Hippocampal formation (tissue), 2 donors: ENCODE measurements at regions not wholly inside any gene's neighbourhood (a gene's known extent, or its start where the extent isn't known, plus 50 kb on each side); places are given as distances from the start of the nearest gene placed in this dataset.

Experiments used
- DNase-seq, 2 donors: peaks; one replicate each; lab custom pipeline; 2025; lab: John Stamatoyannopoulos, UW

DNA sequence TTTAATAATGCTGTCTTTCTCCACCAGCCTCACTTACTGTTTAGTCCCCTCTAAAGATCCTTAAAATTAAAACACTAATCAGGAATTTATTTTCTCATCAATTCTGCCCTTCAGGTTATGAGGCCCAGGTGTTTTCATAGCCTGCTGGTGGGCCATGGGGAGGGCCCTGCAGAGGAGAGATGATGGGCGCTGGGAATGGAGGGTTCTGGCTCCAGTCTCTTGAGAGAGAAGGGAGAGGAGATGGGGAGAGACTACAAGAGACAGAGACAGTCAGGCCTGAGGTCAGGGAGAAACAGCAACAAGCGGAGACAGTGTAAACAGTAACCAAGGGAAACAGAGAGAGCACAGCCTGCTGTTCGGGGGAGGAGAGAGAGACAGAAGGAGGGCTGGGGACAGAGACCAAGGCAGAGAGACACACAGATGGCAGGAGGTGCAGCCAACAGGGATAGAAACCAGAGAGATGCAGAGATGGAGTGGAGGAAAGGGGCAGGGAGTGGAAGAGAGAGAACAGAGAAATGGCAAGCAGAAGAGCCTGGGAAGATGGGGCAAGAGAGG, 187.3 kb upstream of the SYT13 start:
- peak in 1 of 2 donors; percentile 25 for DNase-seq

GRCh38 chr11:45472716-45473317, 186.7 kb upstream of the SYT13 start:
- DNase-seq = no peak

- DNase-seq = no peak
These were observed 185.1 kb upstream of the SYT13 start for GRCh38 chr11:45471266-45471665.

DNA sequence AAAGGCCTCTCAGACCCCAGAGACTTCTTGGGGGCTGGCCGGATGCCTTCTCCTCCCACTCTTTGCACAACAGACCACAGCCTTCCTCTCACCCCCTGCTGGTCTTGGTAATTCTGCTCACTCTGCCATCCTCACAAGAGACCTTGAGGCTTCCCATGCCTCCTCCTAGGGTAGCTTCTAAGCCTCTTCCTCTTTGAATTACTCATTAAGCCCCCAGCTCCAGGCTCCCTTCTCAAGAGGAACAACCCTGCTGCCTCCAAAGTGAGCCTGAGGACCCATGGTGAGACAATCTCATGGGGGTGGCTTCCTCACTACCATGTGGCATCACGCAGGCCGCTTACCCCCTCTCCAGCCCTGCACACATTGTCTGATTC, 184.6 kb upstream of the SYT13 start:
- DNase-seq = no peak

DNA sequence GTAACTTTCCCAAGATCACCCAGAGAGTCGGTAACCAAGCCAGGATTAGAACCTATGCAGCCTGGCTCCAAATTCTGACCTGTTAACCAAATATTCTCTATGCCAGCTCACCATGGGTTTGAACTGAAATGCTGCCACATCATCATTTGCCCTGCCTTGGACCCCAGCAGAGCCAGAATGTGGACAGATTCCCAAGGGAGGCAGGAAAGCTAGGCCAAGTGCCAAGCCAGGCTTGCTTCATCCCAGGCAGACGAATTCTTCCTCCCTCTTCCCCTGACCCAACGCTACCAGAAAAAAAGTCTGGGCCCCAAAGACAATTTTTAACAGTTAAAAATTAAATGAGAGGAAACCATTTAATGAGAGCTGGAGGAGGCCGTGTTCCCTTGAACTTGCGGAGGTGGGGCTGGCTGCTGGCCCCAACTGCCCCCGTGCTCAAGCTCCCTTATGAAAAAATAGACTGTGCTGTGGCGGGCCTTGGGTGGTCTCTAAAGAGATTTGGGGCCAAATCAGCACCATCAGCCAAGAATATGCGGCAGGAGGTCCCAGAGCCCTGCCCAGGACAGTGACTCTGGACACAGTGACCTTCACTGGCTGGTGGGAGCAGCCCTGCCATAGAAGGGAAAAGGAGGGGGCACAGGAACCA, 184.1 kb upstream of the SYT13 start:
- no peak for DNase-seq

DNA sequence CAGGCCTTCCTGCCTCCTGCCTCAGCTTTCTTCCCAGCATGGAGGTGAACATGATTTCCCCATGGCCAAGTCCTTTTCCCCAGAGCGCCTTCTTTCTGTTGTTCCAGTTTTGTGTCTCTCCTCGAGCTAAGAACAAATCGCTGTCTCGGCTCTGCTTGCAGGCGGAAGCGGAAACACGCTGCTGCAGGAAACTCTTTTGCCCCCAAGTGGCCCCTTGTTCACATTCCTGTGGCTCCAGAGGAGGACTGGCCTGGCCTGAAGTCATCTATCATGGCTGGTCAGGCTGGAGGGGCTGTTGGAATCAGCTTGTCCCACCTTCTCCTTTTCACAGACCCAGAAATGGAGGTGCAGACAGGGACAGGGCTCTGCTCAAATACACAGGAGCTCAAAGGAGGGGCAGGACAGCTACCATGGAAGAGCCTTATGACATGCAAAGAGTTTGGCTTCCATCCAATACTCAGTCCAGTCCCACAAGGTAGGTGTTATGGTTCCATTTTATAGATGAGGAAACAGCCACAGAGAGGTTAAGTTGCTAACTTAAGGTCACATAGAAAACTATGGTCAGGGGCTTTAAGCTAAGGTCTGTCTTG, 182.2 kb upstream of the SYT13 start:
- no peak for DNase-seq

DNA sequence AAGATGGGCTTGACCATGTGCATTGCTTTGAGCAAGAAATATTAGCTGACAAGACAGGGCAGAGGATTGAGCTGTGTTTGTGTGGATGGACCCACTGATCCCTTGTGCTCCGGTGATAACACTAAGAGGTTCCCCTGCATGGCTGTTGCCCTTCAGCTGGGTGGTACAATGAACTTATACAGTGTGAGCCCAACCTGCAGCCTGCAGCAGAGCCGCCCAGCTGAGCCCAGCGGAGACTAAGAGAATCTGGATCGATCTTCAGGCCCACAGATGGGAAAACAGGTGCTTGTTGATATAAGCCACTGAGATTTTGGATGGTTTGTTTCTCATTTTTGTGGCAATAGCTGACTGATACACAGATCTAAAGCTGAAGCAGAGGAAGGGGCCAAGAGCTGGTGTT, 177.4 kb upstream of the SYT13 start:
- no peak for DNase-seq

GRCh38 chr11:45461514-45461913, 175.4 kb upstream of the SYT13 start:
- DNase-seq = no peak

DNA sequence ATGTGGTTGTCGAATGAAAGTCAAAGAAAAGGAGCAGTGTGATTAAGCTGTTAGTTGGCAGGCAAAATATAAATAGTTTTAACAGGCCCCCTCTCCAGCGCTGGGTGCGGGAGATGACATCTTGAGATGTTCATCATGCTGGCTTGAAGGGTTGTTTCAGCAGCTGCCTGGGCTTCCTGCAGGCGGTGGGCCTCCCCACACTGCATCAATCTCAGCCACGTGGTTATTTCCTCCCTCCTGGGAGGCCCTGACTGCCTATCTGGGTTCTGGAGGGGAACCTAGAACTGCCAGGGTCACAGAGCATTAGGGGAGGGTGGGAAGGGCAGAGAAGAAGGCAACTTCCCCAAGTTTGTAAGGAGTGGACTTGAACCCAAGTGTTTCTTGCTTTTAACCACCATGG, 173.3 kb upstream of the SYT13 start:
- DNase-seq = no peak

- DNase-seq = no peak
These were observed 172.1 kb upstream of the SYT13 start for GRCh38 chr11:45458269-45458668.

- no peak for DNase-seq
These were observed 171.5 kb upstream of the SYT13 start for GRCh38 chr11:45457649-45458048.

DNA sequence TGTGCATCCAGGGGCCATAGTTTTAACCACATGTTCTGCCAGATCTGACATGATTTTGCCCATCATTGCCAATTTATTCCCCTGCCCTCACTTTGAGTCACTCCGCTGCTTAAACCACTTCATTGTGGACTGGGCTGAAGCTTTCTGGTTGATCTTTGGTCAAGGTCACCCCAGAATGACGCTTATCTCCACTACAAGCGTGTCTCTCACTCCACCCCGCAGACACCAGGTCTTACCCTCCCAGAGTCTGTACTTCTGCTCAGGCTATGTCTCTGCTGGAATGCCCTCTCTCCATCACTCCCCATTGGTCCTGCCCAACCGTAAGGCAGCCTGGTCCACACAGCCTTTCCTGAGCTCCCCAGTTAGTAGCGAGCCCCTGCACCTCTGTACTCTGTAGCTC, 170.5 kb upstream of the SYT13 start:
- no peak for DNase-seq

DNA sequence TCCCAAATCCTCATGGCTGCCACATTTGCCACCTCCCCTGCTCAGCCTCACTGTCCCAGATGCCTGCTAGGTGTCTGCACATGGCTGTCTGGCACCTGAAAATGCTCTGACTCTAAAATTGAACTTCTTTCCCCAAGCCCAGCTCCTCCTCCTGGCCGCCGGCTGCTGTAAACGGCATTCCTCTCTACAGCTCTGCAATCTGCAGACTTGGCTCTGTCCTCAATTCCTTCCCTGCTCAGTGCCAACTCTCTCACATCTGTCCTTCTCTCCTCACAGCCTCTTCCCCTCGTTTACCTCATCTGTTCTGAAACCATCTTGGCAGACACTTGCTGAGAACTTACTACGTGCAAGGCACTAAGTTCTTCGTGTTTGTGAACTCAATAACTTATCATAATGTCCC, 169.4 kb upstream of the SYT13 start:
- DNase-seq = no peak

DNA sequence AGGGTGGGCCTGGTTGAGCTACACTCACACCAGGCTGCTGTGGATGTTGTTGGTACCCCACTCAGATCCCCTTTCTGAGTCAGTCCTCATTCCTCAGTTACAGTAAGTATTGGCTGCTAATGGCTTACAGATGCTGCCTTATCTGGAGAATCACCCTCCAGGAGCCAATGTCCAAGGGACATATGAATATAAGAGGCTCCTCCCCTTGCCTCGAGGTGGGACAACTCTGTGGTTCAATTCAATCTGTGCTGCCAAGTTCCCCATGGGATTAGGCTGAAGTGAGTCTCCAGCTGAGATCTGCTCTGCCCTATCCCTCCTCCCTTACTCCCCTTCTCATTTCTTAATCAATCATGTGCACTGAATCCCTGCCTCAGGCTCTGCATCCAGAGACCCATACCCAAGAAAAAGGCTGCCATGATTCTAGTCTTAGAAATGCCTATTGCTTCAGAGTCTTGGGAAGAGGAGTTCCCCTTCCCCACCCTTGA, 168.8 kb upstream of the SYT13 start:
- no peak for DNase-seq

GRCh38 chr11:45453721-45454120, 167.6 kb upstream of the SYT13 start:
- no peak for DNase-seq

DNA sequence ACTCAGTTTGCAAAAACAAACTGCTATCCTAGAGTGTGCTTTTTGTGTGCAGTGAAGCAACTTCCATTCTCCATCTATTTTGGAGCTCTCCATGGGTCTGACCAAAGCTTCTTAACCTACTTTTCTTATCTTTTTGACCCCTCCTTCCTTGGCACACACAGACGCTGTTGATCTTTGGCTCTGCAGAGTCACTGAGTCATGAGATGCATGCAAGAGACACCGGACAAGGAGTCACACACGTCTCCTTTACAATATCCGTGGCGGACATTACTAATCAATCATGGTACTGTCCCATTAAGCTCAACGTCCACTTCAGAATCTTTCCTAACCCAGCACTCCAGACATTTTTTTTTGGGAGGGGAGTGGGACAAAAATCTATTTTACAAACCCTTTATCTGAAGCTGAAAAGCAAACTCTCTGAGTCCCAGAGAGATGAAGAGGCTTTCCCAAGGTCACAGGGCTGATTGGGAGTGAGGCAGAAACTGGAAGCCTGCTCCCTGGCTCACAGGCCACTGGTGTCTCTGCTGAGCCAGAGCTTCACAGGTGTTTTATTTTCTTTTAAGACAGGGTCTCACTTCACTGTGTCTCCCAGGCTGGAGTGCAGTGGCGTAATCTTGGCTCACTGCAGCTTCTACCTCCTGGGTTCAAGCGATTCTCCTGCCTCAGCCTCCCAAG, 165.8 kb upstream of the SYT13 start:
- no peak for DNase-seq

- no peak for DNase-seq
These were observed 164.0 kb upstream of the SYT13 start for GRCh38 chr11:45450189-45450588.

GRCh38 chr11:45449036-45449601, 163.0 kb upstream of the SYT13 start:
- DNase-seq = peak in 1 of 2 donors; percentile 24

DNA sequence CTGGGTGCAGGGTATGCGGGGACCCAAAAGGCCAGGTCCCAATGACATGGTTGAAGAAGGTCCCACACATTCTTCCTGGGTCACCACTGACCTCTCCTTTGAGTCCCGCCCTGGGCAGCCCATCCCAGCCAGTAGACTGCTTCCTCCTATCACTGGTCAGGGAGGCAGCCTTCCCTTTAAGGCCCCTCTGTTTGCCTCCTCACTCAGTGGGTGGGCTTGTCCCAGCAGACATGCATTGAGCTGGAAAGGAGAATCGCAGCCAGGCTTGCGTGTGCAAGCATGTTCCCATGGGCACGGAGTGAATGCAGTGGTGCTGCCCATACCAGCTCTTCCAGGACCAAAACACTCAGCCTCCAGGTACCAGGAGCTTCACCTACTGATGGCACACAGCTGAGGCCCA, 162.4 kb upstream of the SYT13 start:
- DNase-seq = no peak

GRCh38 chr11:45446998-45447397, 160.9 kb upstream of the SYT13 start:
- DNase-seq = no peak

DNA sequence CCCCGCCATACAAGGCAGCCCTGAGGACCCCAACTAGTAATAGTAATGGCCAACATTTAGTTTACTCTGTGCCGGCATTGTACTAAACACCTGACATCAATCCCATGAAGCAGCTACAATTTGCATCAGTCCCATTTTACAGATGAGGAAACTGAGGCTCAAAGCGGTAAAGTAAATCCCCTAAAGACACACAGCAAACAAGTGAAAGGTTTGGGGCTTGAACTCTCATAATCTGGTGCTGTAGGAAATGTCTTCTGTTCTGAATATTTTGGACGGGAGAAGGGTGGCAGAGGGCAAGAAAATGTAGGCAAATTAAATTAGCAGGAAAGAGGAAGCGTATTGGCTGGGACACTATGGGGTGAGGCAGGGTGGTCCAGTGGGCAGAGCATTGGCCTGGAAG, 160.3 kb upstream of the SYT13 start:
- DNase-seq = no peak

- DNase-seq = no peak
These were observed 158.7 kb upstream of the SYT13 start for GRCh38 chr11:45444796-45445195.
